Retinal pigment epithelial cell (primary cell): ENCODE measurements at regions not wholly inside any gene's neighbourhood (a gene's known extent, or its start where the extent isn't known, plus 50 kb on each side); places are given as distances from the start of the nearest gene placed in this dataset.

Experiments used
- DNase-seq: peaks from one replicate; pipeline ENCODE4 v3.0.0-alpha.2; 2010; ENCODE audit warnings: low read depth
- H3K4me3 ChIP-seq: 2 replicates; pipeline ENCODE4 v1.5.1; 2011; ENCODE audit warnings: mild to moderate bottlenecking, low read length, control low read depth, moderate library complexity
- TF ChIP-seq, protein P1 (sequence below): conservative IDR thresholded peaks from 2 replicates; pipeline ENCODE4 v1.5.1; 2011; ENCODE audit warnings: low read depth, low read length, control low read depth, inconsistent platforms

DNA sequence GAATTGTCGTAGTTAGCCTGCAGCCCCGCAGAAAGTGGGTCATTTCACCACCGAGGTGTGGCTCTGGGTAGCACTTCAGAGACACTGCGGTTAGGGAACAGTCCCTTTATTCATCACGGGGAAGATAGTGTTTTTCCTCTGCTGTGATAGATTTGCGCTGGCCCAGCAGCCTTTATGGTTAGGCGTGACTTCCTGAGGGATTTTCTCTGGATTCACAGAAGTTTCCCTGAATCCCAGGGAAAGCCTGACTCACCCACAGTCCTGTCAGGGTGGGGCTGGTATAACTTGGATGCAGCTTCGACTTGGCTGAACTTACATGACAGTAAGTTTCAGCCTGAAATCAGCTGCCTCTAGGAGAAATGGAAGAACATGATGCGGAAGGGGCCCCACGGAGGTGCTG lies 196.3 kb upstream of the HHIP start:
- no peak overlapping the region for H3K4me3 ChIP-seq
- DNase-seq, result no peak
- TF ChIP-seq, protein P1, sequence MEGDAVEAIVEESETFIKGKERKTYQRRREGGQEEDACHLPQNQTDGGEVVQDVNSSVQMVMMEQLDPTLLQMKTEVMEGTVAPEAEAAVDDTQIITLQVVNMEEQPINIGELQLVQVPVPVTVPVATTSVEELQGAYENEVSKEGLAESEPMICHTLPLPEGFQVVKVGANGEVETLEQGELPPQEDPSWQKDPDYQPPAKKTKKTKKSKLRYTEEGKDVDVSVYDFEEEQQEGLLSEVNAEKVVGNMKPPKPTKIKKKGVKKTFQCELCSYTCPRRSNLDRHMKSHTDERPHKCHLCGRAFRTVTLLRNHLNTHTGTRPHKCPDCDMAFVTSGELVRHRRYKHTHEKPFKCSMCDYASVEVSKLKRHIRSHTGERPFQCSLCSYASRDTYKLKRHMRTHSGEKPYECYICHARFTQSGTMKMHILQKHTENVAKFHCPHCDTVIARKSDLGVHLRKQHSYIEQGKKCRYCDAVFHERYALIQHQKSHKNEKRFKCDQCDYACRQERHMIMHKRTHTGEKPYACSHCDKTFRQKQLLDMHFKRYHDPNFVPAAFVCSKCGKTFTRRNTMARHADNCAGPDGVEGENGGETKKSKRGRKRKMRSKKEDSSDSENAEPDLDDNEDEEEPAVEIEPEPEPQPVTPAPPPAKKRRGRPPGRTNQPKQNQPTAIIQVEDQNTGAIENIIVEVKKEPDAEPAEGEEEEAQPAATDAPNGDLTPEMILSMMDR, result no peak

DNA sequence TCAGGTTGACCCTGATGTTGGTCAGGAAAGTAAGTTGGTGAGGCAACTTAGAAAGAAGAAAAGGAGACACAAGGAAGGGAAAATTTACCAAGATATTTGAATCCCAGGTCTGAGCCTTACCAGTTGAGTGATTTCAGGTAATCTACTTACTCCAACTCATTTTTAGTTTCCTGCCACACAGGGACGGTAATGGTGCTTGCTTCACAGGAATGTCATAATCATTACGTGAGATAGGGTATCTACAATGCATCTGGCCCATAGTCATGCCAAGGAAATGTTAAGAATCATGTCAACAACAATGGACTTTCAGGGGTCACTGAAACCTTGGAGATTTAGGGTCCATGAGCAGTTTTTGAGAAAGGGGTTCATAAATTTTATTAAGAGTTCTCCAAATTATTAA lies 195.4 kb upstream of the HHIP start:
- TF ChIP-seq, protein P1, result no peak
- no peak overlapping the region for H3K4me3 ChIP-seq
- DNase-seq, result no peak

DNA sequence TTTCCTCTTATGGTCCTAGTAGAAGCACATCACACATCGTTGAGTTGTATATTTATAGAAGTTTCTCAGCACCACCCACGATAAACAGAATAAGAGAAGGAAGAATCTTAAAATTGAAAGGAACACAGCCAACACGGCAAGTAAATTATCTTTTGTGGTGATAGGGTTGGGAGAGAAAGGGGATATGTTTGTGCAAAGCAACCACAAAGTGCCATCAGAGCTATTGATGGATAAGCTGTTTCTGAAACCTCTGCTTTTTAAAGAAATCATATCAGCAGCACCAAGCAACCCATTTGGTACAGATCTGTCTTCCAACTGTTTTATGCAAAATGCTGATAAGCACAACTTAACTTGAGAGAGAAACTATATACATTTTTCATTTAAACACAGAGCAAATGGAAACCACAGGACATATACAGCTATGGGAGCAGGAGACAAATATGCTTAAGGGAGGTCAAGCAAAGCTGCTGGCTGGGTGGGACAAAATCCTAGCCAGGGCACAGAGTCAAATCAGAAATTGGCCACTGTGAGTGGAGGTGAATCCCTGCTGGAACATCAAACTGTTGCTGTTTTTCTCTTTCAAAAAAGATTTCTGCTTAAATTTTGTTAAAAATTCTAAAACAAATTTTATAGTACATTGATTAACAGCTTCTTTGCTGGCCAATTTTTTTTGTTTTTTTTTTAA lies 194.0 kb upstream of the HHIP start:
- DNase-seq, result no peak

DNA sequence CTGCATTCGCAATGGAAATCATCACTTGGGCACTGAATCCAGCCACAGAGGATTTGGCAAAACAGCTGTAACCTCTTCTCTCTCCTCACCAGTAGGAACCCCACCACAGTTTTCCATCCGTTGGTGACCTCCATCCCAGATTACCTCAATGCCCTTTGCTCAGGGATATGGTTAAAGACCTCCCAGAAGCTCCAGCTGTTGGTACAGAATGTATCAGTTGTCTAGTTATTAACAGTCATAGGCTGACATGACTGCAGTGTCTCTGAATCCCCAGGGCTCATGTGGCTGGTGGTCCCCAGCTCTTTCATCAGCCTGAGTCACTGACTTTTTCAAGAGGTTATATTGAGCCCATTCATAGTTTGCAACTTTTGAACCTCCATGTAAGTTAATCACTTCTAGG lies 189.8 kb upstream of the HHIP start:
- TF ChIP-seq, protein P1, result no peak
- H3K4me3 ChIP-seq, result no peak overlapping the region
- DNase-seq, result no peak

More for the DNA sequence above, 194.0 kb upstream of the HHIP start:
- H3K4me3 ChIP-seq, result no peak overlapping the region
- TF ChIP-seq, protein P1, result no peak

DNA sequence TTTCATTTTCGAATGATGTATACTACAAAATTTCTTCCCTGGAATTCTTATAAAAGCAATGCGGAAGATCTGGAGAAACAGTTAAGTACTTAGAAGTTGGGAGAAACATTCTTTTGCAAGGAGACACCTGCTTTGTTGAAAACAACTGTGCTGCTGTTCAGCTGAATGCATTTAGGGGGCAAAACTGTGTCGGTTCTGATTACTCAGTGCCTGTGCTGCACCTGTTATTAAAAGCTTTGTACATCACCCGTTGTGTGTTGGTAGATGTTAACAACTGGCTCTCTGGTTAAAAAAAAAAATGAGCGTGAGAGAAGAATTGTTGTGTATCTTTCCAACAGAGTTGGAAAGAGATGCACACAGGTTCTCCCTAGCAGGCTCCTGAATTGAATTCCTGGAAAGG lies 184.1 kb upstream of the HHIP start:
- TF ChIP-seq, protein P1, result no peak
- no peak overlapping the region for H3K4me3 ChIP-seq
- DNase-seq, result no peak

DNA sequence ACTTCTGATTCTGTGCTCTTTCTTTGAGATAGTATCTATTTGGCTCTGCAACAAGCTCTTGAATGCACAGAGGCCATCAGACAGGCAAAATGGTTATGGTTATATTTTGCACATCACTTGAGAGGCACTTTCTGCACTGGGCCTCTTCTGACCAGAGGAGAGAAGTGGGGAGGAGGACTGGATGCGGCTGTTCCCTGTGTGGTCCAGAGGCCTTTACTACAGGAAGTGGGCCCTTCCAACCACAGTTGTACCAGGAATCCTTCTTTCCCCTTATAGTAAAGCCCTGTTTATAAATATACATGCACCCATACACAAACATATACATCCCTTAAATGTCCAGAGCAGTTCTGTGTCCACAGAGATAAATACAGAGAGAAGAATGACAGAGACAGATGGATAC lies 182.7 kb upstream of the HHIP start:
- TF ChIP-seq, protein P1, result no peak
- no peak overlapping the region for H3K4me3 ChIP-seq
- DNase-seq, result no peak

DNA sequence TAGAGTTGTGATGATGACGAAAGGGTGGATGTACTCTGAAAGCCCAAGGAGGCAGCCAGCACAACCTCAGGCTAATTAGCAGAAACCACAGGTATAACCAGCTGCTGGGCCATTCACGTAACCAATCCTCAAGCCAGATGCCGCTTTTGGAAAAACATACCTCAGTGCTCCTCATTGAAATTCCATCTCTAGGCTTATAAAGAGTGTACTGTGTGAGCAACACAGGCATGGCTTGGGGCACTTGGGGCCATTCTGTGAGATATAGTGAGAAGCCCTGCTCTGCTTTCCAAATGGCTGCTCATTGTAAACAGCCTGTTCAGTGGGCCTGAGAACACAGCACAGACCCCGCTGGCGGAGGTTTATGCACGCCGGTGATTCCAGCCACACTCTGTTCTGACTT lies 182.1 kb upstream of the HHIP start:
- DNase-seq, result no peak
- TF ChIP-seq, protein P1, result no peak
- H3K4me3 ChIP-seq, result no peak overlapping the region
